HT1080 (cell line): ENCODE measurements at regions not wholly inside any gene's neighbourhood (a gene's known extent, or its start where the extent isn't known, plus 50 kb on each side); places are given as distances from the start of the nearest gene placed in this dataset.

ENCODE experiments used
- DNase-seq: peaks from one replicate; pipeline ENCODE4 v3.0.0-alpha.2; 2015; ENCODE audit warnings: low read depth

DNA sequence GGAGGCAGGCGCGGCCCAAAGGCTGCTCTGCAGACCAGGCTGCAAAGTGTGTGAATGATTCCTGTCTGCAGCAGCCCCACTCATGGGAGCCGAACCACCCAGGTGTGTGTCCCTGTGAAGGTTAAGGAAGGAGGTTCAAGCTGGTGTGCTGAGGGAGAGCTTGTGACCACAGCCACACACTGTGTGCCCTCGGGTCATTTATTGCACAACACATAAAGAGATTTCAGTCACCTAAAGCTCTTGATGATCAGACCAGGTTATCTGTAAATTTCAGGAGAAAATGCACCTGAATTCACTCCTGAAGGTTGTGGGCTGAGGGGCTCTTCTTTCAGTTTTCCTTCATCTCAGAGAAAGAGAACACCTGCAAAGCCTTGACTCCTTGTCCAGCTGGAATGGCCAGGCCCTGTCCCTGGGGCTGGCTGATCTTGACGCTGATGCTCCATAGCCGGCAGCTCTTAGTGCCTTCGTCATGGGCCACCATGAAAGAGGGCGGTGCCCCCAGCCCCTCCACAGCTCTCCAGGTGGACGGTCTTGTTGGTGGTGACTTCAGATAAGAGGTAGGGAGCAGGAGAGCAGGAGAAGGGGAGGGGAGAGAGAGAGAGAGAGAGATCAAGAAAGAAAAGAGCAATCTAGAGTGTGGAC lies 110.8 kb upstream of the C1QTNF9B start:
- no peak for DNase-seq

DNA sequence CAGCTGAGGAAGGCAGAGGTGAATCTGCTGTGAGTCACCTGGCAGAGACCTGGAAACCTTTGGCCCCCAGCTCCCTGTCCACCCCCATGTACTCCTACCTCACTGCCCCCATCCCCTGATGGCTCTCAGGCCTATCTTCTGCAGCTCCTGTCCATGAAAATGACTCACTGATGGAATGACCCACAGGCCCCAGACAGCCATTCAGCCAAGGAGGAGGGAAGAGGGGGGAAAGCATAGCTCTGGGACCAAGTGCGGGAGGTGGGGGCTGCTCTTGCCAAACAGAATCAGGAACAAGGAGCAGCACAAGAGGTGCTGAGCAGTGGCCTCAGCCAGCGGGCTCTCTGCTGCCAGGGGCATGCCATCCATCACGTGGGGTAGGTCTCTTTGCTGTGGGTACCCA lies 111.4 kb upstream of the C1QTNF9B start:
- peak; percentile 34 for DNase-seq

DNA sequence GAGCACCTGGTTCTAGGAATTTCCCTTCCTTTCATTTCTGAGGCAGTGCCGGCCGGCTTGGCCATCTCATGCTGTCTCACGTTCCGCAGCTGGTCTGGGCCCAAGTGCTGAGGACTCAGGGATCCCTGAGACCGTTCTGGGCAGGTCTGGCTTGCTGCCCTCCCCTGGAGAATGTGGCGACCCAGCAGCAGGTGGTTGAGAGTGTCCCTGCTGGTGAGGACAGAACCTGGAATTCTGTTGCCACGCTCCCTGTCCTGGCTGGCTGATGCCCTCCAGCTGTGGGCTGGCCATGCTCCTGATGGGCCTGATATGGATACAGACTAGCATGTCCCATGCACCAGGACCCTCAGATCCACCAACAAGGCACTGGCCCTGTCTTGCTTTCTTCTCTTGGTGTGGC lies 114.0 kb upstream of the C1QTNF9B start:
- DNase-seq: no peak

DNA sequence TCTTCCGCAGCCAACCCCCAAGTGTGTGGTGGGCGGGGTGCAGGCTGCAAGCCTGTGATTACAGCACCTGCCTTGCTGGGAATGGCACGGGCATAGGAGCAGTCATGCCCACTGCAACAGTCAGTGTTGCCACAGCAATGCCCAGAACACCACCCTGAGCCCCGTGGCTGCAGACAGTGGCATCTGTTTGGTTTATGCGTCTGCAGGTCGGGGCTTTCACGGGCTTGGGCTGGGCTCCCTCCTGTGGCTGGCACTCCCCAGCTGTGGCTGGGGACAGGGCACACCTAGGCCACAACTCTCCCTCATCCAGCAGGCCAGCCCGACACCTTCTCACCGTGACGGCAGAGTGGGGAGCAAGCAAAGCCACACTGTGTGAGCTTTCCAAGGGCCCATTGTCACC lies 115.3 kb upstream of the C1QTNF9B start:
- DNase-seq: no peak

DNA sequence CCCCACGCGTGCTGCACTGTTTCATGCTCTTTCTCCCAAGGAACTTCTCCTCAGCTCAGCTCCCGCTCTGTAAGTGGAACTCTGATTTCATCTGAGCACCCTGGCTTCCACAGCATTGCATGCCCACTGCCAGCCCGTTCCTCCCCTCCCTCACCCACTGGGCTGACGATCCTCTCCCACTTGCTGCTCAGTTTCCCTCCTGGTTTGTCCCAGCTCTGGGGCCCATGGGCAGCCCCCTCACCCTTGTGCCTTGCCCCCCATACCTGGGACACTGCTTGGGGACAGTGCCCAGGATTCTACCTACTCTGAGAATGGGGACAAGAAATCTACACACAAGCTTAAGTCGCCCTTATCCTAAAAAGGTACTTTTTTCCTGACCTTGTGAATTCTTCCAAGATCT lies 115.9 kb upstream of the C1QTNF9B start:
- DNase-seq: no peak

DNA sequence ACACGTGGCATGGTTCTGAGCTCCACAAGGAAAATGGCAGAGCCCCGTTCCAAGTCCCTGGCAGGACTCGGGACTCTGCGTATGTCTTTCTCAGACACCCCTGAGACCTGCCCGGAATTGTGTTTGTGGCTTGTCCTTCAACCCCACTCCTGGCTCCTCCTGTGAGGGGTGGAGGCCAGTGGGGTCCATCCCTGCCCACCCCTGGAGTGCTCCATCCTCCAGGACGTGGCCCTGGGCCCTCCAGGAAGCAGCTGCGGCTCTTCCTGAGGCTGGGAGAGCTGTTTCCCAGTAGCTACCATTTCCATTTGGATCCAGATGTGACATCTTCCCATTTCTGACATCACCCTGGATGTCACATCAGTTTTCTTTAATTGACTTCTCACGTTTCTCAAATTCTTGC lies 118.7 kb upstream of the C1QTNF9B start:
- no peak for DNase-seq

DNA sequence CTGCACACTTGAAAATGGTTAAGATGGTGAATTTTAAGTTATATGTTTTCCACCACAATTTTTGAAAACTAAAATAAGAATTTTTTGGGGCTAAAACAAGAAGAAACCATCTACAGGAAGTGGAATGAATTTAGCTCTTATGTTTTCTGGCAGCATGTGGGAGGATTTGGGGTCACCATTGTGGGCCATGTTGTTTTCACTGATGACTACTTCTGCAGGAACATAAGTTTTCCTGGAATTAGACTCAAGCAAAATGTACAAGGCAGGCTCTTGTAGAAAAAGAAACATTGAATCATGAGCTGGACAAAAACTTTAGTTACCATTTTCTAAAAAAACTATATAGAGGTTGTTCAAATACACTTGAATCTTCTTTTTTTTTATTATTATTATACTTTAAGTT lies 125.3 kb upstream of the C1QTNF9B start:
- no peak for DNase-seq

DNA sequence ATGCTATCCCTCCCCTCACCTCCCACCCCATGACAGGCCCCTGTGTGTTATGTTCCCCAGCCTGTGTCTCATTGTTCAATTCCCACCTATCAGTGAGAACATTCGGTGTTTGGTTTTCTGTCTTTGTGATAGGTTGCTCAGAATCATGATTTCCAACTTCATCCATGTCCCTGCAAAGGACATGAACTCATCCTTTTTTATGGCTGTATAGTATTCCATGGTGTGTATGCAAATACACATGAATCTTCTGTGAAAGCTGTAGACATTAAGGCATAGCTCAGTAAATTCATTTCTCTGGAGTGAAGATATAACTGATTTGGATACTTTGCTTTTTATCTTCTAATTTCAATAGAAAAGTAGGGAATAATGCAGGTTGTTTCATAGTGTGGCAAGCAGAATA lies 125.8 kb upstream of the C1QTNF9B start:
- DNase-seq: no peak

DNA sequence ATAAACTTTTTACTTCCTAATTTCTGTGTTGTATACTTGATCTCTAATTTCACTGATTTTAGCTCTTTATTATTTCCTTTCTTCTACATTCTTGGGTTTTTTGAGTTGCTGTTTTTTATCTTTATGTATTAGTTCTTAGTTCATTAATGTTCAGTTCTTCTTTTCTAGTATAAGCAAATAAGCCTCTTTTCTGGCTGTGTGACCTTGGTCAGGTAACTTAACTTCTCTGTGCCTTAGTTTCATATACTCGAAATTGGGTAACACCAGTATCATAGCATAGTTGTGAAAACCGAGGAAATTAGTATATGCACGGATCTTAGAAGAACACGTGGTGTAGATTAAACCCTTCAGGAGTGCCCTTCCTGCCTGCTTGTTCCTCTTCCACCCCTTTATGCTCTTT lies 130.2 kb upstream of the C1QTNF9B start:
- DNase-seq: no peak

DNA sequence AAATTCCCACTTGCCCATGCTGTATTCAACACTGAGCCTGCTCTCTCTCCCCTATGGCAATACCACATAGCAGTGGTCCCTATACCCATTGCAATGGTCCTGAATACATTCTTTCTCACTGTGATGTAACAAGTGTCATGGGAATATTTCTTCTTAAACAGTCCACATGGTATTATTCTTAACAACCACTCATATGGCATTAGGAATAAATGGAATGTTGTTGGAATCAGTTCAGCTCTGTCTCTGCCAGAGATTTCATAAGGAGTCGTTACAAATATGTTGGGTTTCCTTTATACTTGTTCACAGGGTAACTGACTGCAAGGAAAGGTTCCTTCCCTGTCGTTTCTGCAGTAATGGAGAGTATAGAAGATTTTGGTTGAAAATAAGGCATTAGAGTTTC lies 128.3 kb upstream of the SPATA13 start:
- no peak for DNase-seq

DNA sequence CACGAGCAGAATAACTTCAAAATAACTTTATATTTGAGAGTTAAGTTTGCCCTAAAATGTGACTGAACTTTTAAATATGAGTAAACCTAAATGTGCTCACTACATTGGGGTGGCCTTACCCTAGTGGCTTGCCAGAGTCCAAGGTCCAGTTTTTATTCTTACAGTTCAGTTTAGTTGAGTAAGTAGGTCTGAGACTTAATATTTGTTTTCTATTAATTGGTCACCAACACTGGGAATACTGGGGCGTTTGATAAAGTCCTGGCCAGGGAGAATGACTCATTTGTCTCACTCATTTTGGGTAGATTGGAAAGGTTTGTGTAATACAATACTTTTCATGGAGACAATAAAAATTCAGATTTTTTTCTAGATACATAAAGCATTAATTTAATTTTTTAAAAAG lies 127.8 kb upstream of the SPATA13 start:
- no peak for DNase-seq

DNA sequence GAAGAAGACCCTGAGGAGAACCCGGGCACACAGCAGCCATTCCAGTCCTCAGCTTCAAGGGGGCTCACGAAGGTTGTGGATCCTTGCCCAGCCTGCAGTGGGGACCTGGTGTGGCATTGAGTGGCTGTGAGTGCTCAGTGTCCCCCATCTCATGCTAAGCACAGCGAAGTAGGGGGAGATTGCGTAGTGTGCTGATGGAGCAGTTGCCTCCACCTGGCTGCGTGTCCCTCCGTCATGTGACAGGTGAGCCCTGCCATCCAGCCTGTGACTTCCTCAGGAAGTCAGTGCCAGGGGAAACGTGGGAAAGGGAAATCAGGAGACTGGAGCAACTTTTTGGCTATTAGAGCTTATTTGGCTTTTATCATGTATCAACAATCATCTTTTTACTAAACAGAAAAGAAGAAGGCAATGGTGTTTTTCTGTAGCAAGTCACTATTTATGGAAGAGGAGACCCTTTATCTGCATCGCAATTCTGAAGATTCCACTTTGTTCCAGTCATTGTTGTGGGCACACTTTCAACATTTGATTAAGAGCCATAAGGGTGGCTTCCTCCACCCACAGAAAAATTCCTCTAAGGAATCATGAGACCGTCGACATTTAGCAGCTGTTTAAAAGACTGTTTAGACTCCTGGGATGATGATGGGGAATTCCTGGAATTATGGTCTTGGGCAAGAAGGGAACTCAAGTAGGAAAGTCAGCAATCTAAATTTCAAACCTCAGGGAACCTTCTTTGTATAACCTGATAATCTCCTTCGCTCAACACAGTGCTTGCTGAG lies 126.8 kb upstream of the SPATA13 start:
- DNase-seq: no peak

DNA sequence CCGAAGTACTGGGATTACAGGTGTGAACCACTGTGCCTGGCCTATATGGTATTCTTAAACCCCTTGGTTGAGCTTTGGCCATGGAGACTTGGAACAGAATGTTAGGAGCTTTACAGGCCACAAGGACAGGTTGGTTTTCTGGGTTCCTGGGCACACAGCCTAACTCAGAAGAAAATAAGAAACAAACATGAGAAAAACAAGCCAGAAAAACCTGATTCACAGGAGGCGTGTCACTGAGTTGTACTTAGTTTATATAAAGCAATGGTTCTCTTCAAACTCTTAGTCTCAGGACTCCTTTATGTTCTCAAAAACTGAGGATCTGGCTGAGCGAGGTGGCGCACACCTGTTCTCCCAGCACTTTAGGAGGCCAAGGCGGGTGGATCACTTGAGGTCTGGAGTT lies 125.1 kb upstream of the SPATA13 start:
- DNase-seq: no peak

DNA sequence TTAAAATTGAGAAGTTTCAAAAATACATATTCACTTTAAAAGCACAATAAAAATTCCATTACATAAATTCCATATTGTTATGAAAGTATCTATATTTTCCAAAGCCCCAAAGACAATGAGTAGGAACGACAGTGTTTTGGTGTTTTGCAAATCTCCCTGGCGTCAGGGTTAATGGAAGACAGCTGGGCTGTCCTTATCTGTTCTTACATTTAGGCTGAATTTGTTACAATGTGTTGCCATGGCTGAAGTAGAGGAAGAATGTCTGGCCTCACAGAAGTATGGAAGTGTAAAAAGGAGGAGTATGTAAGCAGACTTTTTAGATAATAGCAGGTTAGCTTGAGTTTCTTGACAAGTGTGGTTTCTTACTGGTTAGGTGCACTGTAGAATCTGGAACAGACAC lies 124.4 kb upstream of the SPATA13 start:
- DNase-seq: no peak

DNA sequence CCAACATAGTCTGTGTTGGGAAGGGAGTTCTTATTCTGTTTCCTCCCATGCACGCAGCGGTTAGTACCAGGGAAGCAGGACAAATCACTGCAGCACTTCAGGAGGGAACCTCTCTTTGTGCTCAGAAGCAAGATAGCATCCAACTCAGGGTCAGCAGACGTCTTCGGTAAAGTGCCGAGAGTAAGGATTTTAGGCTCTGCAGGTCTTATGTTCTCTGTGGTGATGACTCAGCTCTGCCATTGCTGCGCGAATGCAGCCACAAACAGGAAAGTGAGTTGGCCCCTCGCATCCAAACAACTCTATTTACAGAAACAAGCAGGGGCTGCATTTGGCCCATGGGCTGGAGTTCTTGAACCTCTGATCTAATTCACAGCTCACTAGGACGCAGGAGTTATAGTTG lies 122.1 kb upstream of the SPATA13 start:
- peak; percentile 69 for DNase-seq

DNA sequence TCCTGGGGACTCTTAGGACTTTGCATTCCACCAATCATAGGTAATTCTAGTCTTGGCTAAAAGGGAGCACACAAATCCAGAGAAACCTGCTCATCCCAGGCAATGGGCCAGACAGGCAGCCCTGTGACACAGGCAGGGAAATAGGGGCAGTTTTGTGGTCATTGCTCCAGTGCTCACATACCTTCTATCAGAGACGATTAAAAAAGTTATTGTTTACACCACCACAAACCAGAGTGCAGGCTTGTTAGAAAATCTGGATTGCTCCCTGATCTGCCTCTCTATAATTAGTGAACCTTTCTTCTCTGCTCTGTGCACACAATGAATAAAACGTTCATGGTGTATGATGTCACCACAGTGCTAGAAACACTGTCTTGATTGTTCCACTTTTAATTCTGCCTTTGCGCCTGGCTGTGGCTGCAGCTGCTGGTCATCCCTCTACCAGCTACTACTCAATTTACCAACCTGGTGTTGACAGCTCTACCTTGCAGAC lies 121.6 kb upstream of the SPATA13 start:
- peak; percentile 69 for DNase-seq

DNA sequence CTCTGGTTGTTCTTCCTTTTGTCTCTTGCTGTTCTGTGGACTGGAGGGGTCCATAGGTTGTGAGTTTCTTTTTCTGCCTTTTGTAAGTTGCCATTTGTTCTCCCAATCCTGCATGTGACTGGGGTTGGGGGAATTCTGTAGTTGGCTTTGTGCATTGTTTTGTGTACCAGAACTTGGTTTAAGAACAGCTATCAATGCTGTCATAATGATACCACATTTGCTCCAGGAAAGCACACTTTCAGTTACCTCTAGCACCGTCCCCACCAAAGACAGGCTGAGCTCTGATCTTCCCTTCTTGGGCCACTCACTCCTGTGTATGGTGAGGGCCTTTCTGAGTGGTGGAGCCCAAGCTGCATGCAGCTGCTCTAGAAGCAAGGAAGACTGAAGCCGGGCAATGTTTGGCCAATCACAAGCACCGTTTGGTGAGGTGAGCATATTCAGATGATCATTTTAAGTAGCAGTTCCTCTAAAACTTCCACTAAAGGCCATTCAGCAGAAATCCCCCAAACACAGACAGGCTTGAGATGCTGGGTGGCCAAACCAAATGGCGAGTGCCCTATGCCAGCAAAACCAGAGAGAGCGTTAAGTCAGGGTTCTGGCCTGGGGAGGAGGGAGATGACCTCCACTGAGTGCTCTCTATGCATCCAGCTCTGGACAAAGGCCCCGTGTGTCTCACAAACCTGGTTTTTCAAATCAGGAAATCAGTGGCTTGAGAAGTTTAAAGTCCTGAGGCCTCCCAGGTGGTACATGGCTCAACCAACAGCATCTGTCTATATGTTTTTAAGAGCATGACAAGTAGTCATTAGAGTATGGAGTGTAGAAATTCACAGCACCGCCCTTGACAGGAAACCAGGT lies 120.7 kb upstream of the SPATA13 start:
- DNase-seq: no peak

DNA sequence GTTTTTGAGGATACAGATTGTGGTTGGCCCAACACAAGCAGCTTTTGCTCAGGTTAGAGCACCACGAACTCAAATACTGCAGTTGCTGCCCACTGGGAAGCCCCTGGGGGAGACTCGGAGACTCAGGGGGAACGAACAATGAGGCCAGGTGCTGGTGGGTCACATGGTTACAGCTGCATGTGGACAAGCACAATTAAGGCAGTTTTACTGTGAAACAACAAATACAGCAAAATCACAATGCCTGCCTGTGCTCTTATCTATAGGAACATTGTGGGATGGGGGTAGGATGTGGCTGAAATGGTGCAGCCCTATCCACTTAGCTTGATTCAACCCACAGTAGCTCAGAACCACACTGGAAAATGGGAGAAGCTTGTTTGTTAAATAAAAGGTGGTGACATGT lies 119.7 kb upstream of the SPATA13 start:
- DNase-seq: no peak

DNA sequence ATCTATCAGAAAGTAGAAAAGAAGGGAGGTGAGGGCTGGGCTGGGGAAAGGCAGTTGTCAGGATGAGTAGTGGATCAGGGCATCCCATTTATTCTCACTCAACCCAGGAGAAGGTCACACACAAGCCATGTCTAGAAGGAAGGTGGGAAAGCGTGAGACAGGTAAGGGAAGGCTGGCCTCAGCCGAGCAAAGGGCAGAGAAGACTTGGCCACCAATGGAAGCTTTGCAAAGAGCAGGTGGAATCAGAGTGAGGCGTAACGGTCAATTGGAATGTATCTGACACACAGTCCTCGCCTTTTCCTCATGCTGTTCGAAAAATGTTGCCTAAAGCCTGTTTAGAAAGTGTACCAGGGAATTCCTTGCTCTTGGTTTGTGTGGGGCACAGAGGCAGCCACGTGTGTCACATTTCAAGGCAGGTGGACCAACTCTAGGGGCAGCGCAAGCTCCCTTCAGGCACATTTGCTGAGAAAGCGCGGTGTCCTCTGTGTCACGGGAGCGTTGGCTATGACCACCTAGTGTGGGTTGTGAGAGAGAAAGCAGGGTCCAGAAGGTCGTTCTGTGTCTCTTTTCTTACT lies 118.8 kb upstream of the SPATA13 start:
- no peak for DNase-seq

DNA sequence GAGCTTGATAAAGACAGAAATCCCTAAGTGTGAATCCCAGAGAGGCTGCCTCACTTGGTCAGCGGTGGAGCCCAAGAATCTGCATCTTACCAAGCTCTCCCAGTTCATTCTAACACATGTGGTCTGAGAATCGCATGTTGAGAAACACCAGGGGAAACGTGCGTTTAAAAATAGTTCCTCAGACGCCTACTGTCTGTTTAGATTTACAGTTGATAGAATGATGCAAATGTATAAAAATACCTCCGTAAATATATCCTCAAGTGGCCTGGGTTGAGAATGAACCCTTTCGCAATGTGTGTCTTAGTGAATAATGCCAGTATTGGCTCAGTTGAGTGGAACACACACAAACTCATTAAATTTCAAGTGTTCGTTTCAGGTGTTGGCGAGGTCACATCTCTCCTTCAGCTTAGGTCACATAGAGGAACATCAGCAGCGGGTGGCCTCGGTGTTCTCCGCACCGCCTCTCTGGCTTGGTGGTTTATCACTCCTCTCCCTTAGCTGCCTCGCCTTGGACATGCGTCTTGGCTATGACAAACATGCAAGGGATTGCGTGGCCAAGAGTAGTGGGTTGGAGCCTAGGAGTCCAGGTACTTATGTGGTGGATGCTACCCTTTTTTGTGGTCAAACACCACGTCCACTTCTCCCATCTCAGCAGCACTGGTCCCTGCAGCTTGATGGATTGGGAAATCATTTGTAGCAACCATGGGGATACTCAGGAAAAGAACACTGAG lies 117.6 kb upstream of the SPATA13 start:
- DNase-seq: no peak
